ENCODE measurements at regions not wholly inside any gene's neighbourhood (a gene's known extent, or its start where the extent isn't known, plus 50 kb on each side); places are given as distances from the start of the nearest gene placed in this dataset.

GRCh38 chr1:90798883-90799282, 81.8 kb upstream of the BARHL2 start:
- H3K27ac ChIP-seq: no peak overlapping the region
- no peak for TF ChIP-seq ZFX (IDR thresholded peaks at IDR 0.05; ENCODE audit: borderline replicate concordance)
- TF ChIP-seq, protein P1, sequence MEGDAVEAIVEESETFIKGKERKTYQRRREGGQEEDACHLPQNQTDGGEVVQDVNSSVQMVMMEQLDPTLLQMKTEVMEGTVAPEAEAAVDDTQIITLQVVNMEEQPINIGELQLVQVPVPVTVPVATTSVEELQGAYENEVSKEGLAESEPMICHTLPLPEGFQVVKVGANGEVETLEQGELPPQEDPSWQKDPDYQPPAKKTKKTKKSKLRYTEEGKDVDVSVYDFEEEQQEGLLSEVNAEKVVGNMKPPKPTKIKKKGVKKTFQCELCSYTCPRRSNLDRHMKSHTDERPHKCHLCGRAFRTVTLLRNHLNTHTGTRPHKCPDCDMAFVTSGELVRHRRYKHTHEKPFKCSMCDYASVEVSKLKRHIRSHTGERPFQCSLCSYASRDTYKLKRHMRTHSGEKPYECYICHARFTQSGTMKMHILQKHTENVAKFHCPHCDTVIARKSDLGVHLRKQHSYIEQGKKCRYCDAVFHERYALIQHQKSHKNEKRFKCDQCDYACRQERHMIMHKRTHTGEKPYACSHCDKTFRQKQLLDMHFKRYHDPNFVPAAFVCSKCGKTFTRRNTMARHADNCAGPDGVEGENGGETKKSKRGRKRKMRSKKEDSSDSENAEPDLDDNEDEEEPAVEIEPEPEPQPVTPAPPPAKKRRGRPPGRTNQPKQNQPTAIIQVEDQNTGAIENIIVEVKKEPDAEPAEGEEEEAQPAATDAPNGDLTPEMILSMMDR (IDR thresholded peaks at IDR 0.05): no peak

GRCh38 chr1:90798344-90798743, 81.2 kb upstream of the BARHL2 start:
- no peak overlapping the region for H3K27ac ChIP-seq
- TF ChIP-seq ZFX (IDR thresholded peaks at IDR 0.05; ENCODE audit: borderline replicate concordance): no peak

GRCh38 chr1:90795431-90795830, 78.3 kb upstream of the BARHL2 start:
- no peak for TF ChIP-seq ZFX (IDR thresholded peaks at IDR 0.05; ENCODE audit: borderline replicate concordance)
- TF ChIP-seq, protein P1 (IDR thresholded peaks at IDR 0.05): no peak
- no peak overlapping the region for H3K27ac ChIP-seq

DNA sequence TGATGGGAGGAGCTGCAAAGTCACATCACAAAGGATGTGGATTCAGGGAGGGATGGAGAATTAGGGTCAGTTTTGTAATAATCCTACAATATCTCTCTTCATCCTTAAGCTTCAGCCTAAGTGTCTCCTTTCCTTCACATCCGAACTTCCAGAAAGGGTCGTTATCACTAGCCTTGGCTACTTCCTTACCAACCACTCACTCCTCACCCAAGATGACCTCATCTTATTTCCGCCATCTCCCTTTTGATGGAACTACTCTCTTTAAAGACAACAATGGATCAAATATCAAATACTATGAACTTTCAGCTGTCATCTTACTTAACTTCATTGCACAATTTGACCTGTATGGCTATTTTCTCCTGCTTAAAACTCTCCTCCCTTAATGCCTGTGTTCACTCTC, 69.6 kb upstream of the BARHL2 start:
- no peak for TF ChIP-seq ZFX (IDR thresholded peaks at IDR 0.05; ENCODE audit: borderline replicate concordance)
- TF ChIP-seq, protein P1 (IDR thresholded peaks at IDR 0.05): no peak
- H3K27ac ChIP-seq: no peak overlapping the region

GRCh38 chr1:90784186-90784847, 67.2 kb upstream of the BARHL2 start:
- no peak overlapping the region for H3K27ac ChIP-seq
- TF ChIP-seq, protein P1 (IDR thresholded peaks at IDR 0.05): no peak
- no peak for TF ChIP-seq ZFX (IDR thresholded peaks at IDR 0.05; ENCODE audit: borderline replicate concordance)

- no peak overlapping the region for H3K27ac ChIP-seq
- TF ChIP-seq ZFX (IDR thresholded peaks at IDR 0.05; ENCODE audit: borderline replicate concordance): no peak
- TF ChIP-seq, protein P1 (IDR thresholded peaks at IDR 0.05): no peak
These were observed 66.1 kb upstream of the BARHL2 start for GRCh38 chr1:90783181-90783580.

DNA sequence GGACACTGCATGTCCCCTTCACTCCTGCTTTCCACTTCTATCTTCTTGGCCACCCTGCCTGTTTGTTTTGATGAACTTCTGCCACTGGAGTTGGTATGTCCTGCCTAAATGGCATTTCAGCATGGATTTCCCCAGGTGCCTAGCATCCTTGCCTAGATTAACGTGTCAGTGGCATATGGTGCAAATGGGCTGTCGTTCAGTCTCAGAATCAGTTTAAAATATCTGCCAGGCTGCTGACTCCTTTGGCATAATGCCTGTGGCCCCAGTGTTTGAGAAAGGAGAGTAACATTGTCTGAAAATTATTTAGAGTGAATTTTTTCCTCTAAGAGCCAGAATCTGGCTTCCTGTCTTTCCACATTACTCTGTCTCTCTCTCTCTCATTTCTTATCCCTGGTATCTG, 64.9 kb upstream of the BARHL2 start:
- TF ChIP-seq ZFX (IDR thresholded peaks at IDR 0.05; ENCODE audit: borderline replicate concordance): no peak
- TF ChIP-seq, protein P1 (IDR thresholded peaks at IDR 0.05): no peak
- H3K27ac ChIP-seq: no peak overlapping the region

DNA sequence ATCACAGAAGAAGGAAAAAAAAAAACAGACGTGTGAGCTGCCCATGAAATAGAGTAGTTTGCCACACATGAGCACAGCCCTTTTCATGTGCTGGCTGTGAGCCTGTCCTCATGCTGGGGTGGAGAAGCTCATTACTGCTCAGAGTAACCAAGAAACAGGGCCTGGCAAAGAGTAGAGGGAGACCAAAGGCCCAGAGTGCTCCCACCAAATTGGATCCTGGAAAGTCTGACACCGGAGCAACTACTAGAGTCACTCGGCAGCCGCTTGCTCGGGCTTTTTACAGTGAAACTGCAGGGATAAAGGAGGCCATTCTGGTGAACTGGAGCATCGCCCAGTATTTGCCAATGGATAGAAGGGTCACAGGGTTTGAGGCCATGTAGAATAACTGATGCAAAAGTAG, 64.4 kb upstream of the BARHL2 start:
- TF ChIP-seq ZFX (IDR thresholded peaks at IDR 0.05; ENCODE audit: borderline replicate concordance): no peak
- TF ChIP-seq, protein P1 (IDR thresholded peaks at IDR 0.05): no peak
- H3K27ac ChIP-seq: no peak overlapping the region

Data from 22Rv1 (cell line).